Fibroblast of skin of back (primary cell): ENCODE measurements at regions not wholly inside any gene's neighbourhood (a gene's known extent, or its start where the extent isn't known, plus 50 kb on each side); places are given as distances from the start of the nearest gene placed in this dataset.

Experiments used
- DNase-seq: peaks from one replicate; pipeline ENCODE4 v3.0.0-alpha.2; 2013

DNA sequence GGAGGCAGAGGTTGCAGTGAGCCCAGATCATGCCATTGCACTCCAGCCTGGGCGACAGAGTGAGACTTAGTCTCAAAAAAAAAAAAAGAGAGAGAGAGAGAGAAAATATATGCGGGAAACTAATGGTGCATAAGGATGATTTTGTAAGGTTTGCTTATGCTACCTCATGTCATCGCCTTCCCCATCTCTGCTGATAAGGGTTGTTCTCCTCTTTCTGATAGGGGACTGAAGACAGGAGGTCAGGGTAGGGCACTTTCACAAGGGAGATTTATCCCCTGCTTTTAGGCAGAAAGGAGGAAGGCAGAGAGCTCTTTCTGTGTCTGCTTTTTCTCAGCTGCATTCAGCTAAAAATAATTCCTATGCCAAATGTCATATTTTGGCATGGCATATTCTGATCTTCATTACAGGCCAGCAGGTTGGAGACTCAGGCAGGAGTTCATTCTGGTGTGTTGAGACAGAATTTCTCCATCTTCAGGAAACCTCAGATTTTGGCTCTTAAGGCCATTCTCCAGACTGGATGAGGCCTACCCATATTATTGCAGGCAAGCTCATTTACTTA is 220.2 kb downstream of the AUH start:
- no peak for DNase-seq

DNA sequence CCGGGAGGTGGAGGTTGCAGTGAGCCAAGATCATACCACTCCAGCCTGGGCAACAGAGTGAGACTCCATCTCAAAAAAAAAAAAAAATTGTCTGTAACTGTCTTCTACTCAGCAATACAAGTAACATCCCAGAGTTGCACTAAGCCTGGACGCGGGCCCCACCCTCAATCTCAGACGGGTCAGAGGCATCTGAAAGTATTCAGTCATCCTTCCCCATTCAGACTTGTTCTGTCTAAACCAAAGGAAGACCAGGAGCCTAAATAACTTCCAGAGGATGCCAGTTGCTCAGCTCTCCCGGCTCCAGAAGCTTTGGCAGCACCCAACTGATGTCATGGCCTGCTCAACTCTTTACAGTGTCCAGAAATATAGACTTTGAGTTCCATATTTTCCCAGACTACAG is 218.6 kb downstream of the AUH start:
- no peak for DNase-seq

DNA sequence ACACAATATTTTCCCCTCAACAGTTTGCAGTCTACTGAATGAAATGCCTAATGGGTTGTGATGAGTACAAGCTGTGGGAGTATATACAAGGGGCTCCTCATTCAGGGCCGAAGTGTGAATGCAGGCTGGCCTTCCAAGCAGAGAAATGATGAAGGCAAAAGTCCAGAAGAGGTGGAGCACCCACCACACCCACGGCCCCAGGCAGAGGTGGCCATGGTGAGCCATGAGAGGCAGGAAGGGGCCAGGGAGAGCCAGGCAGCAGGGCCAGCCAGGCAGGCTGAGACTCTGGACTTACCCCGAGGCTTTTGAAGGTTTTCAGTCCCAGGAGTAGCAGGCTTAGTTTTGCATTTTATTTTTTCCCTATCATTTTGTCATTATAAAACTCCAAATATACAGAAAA is 218.1 kb downstream of the AUH start:
- no peak for DNase-seq

DNA sequence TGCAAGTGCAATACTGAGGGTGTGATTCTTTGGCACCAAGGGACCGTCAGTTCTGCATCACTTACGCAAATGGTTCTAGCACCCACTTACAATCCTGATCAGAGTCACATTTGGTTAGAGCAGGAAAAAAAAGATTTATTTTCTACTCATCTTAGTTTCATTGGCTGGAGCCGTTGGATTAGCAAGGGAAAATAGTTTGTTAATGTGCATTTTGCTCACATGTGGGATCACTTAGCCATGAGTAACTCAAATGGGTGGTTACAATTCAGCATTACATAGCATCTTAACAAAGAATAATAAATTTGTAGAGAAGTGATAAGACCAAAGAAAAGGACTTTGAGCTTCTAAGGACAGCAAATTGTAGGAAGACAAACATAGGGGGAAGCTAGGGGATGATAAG is 216.9 kb downstream of the AUH start:
- DNase-seq, result peak; percentile 48

DNA sequence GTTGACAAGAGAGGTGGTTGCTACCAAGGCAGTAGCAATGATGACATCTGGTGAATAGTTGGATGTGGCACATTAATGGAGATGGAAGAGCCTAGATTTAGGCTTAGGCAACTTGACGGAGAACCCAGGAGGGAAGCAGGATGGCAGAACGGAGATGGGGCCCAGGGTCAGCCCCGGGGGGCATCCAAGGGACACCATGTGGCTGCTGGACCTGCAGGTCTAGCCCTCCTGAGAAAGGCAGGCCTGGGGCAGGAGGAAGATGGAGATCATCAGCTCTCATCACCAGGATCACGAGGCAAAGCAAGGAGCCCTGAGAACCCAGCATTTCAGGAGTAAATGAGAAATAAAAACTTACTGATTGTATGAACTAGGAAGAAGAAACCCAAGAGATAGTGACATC is 216.2 kb downstream of the AUH start:
- no peak for DNase-seq

DNA sequence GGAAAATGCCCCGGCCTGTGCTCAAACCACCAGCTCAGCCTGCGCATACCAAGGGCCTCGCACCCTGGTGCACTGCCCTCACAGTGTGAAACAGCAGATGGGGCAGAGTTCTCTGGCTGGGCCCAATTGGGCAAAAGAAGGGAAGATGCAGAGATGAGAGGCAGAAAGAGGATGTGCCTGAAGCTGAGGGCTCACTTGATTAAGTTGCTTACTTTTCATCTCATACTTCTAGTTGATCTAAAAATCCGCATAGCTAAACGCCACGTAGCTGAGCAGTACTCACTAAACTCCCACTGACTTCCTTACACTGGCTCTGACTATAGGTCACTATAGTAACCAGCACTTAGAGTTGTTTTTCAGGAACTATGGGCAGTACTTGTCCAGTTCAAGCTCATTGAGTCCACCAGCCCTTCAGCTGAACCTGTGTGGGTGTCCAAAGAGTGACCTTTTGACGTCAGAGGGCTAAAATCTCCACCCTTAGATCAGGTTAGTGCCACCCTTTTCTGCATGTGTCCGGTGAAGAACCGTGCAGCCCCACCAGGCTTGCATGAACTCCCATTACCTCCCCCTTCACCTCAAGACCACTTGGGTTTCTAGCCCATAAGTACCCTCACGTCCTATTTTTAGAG is 215.2 kb downstream of the AUH start:
- no peak for DNase-seq

DNA sequence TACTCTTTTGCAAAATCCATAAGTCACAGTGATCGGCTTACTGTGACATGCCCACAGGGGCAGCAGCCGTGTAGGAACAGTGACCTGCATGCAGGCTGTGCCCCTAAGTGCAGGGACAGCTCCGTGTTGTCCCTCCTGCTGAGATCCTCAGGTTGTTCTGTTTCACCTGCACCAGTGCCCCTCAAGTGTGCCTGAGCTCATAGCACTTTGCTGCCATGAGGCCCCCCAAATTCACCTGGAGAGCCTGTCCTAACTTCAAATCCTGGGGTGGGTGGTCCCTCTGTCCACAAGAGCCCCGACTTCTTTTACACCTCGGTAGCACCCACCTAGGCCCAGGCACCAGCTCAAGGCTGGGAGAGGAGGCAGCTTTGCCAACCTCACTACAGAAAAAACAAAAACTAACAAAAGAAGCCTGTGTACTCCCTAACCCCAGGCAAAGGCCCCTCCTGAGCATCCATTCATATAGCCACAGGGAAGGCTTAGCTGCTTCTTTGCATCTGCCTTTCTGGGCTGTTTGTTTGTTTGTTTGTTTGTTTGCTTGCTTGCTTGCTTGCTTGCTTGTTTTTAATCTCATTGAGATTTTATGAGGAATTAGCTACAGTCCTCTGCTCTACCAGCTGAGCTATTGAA is 214.5 kb downstream of the AUH start:
- no peak for DNase-seq

DNA sequence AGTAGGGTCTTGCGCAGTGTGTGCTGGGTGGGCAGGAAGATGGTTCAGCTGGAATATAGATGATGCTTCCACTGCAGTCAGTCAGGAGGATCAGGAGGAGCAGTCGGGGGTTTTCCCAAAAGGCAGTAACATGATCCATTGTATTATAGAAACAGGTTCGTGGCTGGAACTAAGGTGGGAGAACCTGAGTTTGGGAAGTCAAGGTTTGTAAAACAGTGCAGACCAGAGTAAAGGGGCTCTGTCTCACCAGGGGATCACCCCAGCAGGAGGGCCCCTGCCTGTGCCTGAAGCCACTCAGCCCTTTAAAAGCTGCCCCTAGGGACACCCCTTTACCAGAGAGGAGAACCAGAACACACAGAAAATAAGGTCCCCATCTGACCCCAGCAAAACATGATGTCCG is 213.4 kb downstream of the AUH start:
- DNase-seq, result no peak

DNA sequence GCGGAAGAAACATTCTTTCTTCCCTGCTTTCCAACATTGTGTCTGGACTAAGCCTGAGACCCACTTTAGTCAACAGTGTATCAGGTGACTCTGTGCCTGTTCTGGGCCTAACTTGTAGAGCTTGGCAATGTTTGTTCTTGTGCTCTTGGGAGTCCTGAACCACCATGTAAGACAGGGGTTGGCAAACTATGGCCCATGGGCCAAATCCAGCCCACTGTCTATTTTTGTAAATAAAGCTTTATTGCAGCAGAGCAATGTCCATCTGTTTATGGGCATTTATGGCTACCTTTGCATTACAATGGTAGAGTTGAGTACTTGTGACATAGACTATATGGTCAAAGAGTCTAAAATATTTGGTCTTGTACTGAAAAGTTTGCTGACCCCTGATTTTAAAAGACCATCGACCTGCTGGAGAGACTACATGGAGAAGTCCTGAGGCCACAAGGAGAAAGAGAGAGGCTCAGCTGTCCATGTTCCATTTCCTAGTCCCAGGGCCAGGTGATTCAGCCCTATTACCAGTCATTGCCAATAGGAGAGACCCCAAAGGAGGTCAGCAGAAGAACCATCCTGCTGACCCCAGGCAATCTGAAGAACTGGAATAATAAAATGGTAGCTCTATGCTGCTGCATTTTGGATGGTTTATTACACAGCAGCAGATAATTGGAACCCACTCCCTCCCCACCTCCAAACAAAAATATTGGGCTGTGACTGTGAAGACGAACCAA is 211.3 kb downstream of the AUH start:
- no peak for DNase-seq

DNA sequence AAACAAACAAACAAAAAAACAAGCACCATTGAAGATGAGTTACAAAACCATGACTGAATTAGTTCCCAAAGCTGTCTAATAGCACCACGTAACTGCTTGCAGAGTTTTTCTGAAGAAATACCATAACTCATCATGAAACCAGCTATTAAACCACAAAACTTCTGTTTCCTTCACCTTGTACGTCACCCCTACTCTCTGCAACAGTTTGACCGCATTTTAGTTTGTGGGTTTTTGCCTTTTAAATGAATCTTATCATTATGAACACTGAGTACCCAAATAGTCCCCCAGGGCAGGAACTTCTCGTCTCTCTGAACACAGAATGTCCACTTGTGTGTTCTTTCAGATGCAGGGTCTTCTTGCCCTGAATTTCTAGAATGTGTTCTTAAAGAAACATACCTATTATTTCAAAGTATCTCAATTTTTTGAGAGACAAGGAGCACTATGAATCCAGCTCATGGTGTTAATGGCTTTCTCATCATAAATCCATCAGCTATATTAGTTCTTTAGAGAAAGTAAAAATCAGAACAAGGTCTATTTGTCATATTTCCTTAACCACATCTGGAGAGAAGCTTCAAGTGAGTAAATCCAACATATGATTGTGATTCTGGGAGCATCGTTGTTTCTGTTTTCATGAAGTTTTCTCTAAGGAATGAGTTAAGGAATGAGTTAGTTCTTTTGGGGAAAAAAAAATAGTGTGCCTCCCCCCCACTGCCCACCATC is 210.6 kb downstream of the AUH start:
- peak; percentile 91 for DNase-seq

DNA sequence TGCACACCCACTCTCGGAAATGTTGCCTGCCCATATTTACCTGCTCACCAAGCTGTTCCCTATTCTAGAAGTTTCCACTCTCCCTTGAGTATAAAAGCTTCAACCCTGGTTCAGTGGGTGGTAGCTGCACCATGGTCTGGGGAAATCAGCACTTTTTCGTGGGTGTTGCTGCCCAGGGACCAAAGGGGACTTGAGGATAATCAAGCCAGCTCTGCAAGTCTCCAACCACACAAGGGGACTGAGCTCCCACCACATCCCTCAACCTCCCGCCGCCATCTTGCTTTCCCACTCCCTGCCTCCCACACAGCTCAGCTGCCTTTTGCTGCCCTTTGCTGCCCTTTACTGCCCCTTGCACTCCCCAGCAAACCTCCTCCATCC is 210.0 kb downstream of the AUH start:
- DNase-seq, result no peak

DNA sequence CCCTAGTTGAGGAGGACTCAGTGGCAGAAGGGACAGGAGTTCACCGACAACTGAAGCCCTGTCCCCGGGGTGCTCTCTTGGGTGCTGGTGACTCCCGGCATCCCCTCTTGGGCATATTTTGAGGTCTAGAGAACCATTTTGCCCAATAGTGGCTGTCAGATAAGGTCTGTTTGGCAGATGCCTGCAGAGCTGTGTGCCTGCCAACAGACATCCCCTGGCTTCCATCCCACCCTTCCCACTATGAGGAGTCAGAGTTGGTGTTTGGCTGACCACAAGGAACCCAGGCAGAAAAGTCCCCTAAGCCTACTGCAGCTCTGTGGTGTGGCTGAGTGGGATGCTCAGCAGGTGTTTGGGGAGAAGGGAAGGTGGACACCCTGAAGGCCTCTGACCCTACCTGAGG is 207.0 kb downstream of the AUH start:
- DNase-seq, result no peak

DNA sequence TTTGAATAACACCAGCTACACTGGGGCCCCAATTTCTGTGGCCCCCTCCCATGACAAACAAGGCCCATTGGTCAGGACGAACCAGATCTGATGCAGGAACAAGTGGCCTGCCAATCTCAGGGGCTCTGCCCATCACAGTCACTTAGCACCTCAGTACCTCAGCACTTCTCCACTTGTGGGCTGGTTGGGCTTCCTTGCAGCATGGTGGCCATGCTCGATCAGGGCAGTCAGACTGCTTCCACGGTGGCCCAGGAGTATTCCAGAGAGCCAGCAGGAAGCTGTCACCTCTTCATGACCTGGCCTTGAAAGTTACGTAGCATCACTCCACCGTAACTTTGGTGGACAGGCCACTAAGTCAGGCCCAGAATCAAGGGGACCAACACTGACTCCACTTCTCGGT is 206.5 kb downstream of the AUH start:
- no peak for DNase-seq

DNA sequence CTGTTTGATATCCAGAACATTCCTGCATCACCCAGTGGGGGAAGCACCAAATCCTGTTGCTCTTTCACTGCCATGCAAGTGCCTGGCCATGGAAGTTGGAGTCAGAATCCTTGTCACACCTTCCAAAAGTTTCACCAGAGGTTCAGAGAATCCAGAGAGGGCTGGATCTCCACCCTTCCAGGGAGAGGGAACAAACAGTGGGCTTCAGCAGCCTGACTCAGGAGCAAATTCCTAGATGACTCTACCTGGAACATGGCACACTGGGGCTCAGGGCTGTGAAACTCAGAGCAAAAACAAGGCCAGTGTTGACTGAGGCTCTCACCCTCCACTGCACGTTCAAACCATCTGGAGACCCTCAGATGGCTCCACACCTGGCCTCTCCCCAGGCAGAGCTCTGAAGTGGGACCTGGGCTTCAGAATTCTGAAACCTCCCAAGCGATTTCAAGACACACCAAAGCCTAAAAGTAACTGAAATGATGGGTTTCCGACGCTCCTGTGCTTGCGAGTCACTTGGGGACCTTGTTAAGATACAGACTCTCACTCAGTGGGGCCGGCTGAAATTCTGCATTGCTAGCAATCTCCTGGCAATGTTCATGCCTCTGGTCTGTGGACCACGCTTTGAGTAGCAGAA is 205.9 kb downstream of the AUH start:
- DNase-seq, result no peak

DNA sequence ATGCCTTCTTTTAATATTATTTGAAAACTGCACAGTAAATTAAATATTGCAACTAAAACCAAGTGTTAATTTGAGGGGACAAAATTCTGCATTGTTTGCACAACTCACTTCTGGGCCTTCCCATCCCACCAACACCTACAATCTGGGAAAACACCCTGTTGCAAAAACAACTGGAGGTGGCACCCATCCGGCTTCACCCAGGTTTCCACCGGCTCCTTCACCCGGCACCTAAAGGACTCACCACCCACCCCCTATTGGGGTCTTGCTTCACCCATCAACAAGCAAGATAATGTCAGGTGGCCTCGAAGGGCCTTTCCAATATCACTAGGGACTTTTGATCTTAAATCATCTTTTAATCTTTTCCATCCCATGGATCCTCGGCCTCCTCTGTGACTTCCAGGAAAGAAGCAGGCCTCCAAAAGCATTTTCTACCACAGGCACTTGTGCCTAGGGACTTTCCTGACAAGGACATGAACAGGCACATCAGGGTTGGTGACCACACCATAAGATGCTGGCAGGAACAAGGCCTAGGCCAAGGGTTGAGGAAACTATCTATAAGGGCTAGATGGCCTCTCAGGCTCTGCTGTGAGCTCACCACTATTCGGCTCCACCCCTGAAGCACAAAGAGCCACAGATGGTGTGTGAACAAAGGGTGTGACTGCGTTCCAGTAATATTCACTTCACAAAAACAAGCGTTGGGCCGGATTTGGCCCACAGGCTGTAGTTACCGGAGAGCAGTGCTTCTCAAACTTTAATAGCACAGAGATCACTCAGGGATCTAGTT is 205.1 kb downstream of the AUH start:
- peak; percentile 38 for DNase-seq

DNA sequence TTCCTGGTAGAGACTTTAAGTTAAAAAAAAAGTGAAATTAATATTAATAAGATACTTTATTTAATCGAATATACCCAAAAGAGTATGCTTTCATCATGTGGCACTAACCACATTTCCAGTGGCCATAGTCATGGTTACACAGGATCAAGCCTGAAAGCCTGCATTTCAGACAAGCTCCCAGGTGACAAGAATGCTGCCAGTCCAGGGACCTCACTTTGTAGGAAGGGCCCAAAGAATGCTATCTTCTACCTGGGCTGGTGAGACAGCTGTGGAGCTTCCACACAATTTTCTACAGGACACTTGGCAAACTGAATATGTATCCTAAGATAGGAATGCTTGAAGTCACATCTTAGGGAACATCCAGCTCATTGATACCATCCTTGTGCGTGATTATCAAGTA is 203.8 kb downstream of the AUH start:
- no peak for DNase-seq

DNA sequence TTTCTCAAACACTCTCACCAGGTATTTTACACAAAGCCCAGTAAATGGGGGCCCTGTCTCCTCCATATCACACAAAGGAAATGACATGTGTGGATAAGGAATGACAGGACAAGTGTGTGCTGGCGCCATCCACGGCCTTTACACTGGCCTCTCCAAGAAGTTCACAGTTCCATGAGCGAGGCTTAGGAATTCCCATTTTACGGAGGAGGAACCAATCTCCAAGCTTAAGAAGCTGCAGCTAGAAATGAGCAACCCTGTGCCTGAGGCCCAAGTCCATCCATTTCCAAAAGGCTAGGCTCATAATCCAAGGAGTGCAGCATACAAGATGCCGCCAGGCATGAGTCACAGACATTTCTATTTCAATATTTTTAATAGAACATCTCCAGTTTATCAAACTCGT is 203.4 kb downstream of the AUH start:
- peak; percentile 26 for DNase-seq

DNA sequence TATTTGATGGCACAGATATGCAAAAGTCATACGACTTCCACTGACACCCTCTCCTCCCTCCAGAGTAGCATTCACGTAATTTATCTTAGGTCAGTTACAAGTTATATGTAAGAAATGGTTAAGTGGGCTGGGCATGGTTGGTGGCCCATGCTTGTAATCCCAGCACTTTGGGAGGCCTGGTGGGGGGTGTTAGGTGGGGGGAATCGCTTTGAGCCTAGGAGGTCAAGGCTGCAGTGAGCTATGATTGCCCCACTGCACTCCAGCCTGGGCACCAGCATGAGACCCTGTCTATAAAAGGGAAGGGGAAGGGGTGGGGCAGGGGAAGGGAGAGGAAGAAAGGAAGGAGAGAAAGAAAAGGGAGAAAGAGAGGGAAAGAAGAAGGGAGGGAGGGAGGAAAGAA is 202.8 kb downstream of the AUH start:
- no peak for DNase-seq

DNA sequence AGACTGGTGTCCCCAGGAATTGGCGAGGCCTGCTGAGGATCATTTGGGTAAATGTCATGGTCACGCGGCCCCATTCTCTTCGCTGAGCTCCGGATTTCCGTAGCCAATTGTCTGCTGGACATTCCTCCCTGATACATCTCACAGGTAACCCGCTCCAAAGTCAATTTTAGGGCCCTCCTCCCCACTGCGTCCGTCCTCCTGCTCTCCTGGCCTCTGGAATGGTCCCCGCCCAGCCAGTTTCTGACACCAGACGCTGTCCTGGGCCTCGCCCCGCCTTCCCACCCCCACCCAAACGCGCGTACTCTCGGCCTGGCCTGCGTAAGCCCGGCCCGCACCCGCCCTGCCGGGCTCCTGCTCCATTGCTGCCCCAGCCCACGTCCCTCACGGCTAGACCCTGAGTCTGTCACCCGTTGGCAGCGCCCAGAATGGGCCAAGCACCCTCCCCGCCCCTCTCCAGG is 202.0 kb downstream of the AUH start:
- DNase-seq, result no peak

DNA sequence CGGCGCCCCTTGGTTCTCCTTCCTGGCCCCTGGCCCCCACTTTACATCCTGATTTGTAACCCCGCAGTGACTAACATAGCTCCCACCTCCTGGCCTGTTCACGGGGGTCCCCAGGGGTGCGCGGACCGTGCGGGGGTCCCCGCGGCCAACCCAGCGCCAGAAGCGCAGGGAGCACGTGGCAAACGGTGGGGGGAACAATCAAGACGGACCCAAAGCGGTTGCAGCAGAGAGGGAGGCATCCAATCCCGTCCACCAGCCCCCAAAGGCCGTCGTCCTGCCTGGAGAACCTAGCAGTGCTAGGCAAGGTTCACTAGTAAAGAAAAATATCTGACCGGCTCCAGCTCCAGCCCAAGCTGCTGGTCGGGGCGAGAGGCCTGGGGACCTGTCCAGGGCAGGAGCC is 201.5 kb downstream of the AUH start:
- no peak for DNase-seq

DNA sequence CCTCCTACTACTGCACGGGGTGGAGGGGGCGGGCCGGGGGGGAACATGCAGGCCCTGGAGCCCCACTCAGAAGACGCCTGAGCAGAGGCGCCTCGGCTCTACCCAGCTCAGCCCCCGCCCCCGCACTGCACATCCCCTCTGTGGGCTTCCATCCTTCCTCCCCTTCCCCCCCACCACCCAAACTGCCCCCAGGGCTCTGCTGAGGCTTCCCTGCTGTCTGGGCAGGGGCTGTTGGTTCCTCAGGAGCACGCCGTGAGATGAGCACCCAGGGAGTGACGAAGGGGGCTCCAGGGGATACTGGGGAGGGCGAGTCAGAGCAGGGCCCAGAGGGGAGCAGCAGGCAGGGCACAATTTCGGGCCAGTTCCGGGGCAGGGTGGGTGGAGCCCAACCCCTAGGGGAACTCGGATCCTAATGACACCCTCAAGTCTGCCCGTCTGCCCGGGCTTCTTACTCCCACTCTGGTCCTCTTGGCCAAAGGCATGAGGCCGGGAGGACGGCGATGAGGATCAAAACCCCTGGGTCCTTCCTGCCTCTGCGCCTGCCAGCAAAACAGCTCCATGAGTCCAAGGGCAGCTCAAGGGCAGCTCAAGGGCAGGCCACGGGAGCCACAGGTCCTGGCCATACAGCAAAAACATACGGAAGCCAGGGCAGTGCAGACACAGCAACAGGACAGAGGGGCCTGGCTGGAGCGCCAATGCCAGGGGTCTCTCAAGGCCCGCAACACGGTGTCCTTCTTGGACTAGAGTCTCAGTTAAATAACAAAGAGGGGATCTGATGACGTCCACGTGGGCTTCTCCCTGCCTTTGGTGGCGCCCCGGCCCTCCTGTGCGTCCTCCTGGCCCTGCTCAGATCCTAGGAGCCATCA is 200.9 kb downstream of the AUH start:
- no peak for DNase-seq
